GM18868 (cell line): ENCODE measurements at regions not wholly inside any gene's neighbourhood (a gene's known extent, or its start where the extent isn't known, plus 50 kb on each side); places are given as distances from the start of the nearest gene placed in this dataset.
A peak's percentile ranks its signal among the peaks of the same experiment; 100 is the strongest.
"Not testable (repeated sequence)": the region's sequence is repeated elsewhere in the genome, so short reads cannot be mapped to it uniquely, and the experiment has no call there.

Source experiments
- ATAC-seq: cut with Tn5 transposase; IDR thresholded peaks from one replicate; pipeline ENCODE4 v1.9.1; 2021; ENCODE audit warnings: mild to moderate bottlenecking, moderate library complexity; ENCODE audit not compliant: unreplicated experiment

DNA sequence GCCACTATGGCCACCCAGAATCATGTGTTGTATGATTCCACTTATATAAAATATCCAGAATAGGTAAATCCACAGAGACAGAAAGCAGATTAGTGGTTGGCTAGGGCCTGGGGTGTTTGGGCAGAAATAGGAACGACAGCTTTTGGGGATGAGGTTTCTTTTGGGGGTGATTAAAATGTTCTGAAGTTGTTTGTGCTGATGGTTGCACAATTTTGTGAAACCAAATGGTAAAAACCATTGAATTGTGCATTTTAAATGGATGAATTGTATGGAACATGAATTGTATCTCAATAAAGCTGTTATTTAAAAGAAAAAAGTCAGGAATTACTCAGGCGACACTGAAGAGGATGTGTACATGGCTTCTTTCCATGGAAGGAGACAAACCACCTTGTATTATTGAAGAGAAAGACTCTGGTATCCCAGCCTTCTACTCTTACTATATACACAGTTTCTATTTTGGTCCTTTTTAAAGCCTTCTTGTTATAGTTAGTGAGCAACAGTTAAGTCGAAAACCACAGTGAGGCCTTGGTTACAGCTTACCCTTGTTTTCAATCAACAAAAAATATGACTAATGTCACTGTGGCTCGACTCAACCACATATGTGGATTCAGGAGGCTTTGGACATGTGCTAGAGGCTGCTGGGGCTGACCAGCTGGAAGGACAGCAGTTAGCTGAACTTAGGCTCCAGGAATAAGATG is 57.1 kb upstream of the KMT2E start:
- ATAC-seq: peak; percentile 88

DNA sequence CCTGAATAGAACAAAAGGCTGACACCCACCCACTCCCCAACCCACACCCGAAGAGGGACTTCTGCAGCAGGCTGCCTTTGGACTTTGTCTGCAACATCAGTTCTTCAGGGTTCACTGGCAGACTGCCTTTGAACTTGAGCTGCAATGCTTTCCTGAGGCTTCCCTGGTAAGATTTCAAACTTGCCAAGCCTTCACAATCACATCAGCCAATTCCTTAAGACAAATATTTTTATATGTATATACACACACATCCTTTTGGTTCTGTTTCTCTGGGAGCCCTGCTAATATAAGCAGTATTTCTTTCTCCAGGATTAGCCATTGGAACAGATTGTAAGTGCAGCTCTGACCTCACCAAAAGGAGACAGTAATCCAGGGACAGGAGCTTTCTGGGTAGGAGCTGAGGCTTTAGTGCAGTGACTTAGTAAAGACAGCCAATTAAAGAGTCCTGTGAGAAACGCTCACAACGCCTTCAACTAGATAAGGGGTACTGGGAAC is 55.6 kb upstream of the KMT2E start:
- no peak for ATAC-seq

DNA sequence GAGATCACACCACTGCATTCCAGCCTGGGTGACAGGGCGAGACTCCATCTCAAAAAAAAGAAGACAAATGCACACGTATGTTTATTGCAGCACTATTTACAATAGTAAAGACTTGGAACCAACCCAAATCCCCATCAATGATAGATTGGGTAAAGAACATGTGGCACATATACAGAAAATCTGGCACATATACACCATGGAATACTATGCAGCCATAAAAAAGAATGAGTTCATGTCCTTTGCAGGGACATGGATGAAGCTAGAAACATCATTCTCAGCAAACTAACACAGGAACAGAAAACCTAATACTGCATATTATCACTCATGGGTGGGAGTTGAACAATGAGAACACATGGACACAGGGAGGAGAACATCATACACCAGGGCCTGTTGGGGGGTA is 54.5 kb upstream of the KMT2E start:
- ATAC-seq: not testable (repeated sequence)

DNA sequence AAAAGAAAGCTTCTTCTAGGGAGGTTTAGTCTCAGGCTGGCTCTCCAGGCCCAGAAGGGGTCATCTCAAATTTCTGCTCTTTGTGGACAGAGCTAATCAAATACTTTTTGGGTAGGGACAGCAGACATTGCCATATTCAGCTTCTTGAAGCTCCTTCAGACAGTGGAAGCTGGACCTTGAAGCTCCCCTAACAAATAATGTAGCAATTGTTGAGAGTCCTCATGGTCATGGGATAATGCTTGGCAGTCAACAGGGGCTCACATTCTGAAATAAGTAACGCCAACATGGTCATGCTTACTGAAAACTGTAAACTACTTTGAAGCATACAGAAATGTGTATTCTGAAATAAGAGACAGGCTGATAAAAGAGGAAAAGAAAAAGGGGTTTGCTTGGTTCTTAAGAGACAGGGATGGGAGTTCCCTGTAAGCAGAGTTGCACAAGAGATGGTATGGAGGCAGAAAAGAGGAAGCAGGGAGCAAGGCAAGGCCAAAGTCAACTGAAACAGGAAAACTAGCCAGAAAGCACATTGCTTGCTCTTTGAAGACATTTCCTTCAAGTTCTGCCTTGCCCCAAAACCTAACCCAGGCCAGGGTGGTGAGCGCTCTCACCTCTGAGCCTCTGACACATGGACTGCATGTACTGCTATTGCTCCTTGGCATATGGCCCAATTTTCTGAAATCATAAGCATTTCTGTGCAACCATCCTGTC is 53.1 kb upstream of the KMT2E start:
- no peak for ATAC-seq

DNA sequence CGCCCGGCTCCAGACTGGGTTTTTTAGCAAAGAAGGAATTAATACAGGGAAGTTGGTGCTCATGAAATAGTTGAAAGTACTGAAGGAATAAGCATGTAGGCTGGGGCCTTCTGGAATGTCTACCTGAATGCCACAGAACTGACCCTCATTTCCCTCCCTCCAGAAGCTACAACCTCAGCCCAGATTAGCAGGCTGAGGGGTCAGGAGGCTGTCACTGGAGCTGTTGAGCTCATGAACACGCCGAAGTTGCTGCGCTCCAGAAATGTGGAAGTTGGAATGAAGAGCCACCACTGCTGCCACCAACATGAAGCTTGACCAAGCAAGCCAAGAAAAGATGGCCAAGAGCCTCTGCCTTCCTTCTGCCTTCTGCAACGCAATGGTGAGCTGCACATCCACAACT is 52.2 kb upstream of the KMT2E start:
- no peak for ATAC-seq

- peak; percentile 54 for ATAC-seq
Measured at GRCh38 chr7:104962781-104963180, 51.2 kb upstream of the KMT2E start.

GRCh38 chr7:104963378-104963990 is 50.5 kb upstream of the KMT2E start:
- no peak for ATAC-seq

DNA sequence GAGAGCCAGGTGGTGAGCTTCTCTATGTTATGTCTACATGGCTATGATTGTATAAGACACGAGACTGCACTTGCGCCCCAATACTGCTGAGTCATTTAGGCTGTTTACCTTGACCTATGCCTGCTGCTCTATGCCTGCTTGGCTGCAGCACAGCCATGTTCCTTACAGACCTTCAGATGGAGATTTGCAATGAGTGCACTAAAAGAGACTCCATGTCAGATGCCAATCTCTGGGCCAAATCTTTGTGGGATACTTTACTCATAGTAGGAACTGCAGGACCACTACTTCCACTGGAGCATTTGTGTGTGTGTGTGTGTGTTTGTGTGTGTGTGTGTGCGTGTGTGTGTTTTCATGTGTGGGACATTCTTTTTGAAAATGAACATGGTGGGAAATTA is 50.0 kb upstream of the KMT2E start:
- ATAC-seq: no peak
